ENCODE measurements at regions not wholly inside any gene's neighbourhood (a gene's known extent, or its start where the extent isn't known, plus 50 kb on each side); places are given as distances from the start of the nearest gene placed in this dataset.

- no peak for TF ChIP-seq GATA3 (IDR thresholded peaks at IDR 0.05; ENCODE audit: low read depth, low read length)
- TF ChIP-seq GATA2 (IDR thresholded peaks at IDR 0.05; ENCODE audit: low read depth, low read length) = no peak
These were observed 254.4 kb upstream of the BTG1 start for GRCh38 chr12:92400006-92400405.
